ENCODE measurements at regions not wholly inside any gene's neighbourhood (a gene's known extent, or its start where the extent isn't known, plus 50 kb on each side); places are given as distances from the start of the nearest gene placed in this dataset.

GRCh38 chr6:14834851-14835530 lies 410.9 kb upstream of the JARID2 start:
- ATAC-seq (no peak), DNase-seq (ENCODE audit: low spot score) (no peak)
- ChIA-PET CTCF (interaction anchor here (1.4 kb wide), 1 partner anchor 26 kb away, joined by 5 read pairs; no protein-coding TSS in a partner anchor), POLR2A (no interaction called here)
- no peak overlapping the region for H3K4me3 Mint-ChIP-seq
- peaks cover 46% of the 10 kb centered on the region for H3K4me1 Mint-ChIP-seq
- no peaks in the 10 kb centered on the region; the same call in 1 of the 2 replicates for H3K27me3 Mint-ChIP-seq (ENCODE audit: low read depth)
- no peaks in the 10 kb centered on the region; the same call in 1 of the 2 replicates for H3K36me3 Mint-ChIP-seq
- peaks cover 5% of the 10 kb centered on the region; the same call in 1 of the 2 replicates for H3K9me3 Mint-ChIP-seq
- no peak for TF ChIP-seq ELF4 (CRISPR knock-in tag; IDR thresholded peaks at IDR 0.05; ENCODE audit: low read depth)
- TF ChIP-seq NR2C2 (CRISPR knock-in tag; IDR thresholded peaks at IDR 0.05): no peak
- TF ChIP-seq NFYB (CRISPR knock-in tag; conservative IDR thresholded peaks at IDR 0.05; ENCODE audit: low read depth): no peak
- TF ChIP-seq, protein P1, sequence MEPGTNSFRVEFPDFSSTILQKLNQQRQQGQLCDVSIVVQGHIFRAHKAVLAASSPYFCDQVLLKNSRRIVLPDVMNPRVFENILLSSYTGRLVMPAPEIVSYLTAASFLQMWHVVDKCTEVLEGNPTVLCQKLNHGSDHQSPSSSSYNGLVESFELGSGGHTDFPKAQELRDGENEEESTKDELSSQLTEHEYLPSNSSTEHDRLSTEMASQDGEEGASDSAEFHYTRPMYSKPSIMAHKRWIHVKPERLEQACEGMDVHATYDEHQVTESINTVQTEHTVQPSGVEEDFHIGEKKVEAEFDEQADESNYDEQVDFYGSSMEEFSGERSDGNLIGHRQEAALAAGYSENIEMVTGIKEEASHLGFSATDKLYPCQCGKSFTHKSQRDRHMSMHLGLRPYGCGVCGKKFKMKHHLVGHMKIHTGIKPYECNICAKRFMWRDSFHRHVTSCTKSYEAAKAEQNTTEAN (CRISPR knock-in tag; IDR thresholded peaks at IDR 0.05): no peak
- TF ChIP-seq, protein P2, sequence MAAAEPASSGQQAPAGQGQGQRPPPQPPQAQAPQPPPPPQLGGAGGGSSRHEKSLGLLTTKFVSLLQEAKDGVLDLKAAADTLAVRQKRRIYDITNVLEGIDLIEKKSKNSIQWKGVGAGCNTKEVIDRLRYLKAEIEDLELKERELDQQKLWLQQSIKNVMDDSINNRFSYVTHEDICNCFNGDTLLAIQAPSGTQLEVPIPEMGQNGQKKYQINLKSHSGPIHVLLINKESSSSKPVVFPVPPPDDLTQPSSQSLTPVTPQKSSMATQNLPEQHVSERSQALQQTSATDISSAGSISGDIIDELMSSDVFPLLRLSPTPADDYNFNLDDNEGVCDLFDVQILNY (CRISPR knock-in tag; IDR thresholded peaks at IDR 0.05): no peak
- TF ChIP-seq STAT6 (CRISPR knock-in tag; conservative IDR thresholded peaks at IDR 0.05; ENCODE audit: low read depth): no peak
- TF ChIP-seq FOXK1 (CRISPR knock-in tag; IDR thresholded peaks at IDR 0.05): no peak
- no peak for TF ChIP-seq ZNF219 (CRISPR knock-in tag; IDR thresholded peaks at IDR 0.05; ENCODE audit: borderline replicate concordance)
- TF ChIP-seq ATF1 (CRISPR knock-in tag; IDR thresholded peaks at IDR 0.05): no peak
- TF ChIP-seq, protein P3, sequence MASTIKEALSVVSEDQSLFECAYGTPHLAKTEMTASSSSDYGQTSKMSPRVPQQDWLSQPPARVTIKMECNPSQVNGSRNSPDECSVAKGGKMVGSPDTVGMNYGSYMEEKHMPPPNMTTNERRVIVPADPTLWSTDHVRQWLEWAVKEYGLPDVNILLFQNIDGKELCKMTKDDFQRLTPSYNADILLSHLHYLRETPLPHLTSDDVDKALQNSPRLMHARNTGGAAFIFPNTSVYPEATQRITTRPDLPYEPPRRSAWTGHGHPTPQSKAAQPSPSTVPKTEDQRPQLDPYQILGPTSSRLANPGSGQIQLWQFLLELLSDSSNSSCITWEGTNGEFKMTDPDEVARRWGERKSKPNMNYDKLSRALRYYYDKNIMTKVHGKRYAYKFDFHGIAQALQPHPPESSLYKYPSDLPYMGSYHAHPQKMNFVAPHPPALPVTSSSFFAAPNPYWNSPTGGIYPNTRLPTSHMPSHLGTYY (CRISPR knock-in tag; IDR thresholded peaks at IDR 0.05): no peak
- no peak for TF ChIP-seq SOX15 (CRISPR knock-in tag; IDR thresholded peaks at IDR 0.05)
- H3K27ac Mint-ChIP-seq: no peak overlapping the region

GRCh38 chr6:14837435-14837834 lies 408.4 kb upstream of the JARID2 start:
- DNase-seq (ENCODE audit: low spot score) (no peak), ATAC-seq (no peak)
- H3K9me3 Mint-ChIP-seq: no peaks in the 10 kb centered on the region
- H3K4me1 Mint-ChIP-seq: peaks cover 23% of the 10 kb centered on the region
- no peak overlapping the region for H3K4me3 Mint-ChIP-seq
- POLR2A ChIA-PET: interaction anchor here (0.5 kb wide), 1 partner anchor 71 kb away, joined by 3 read pairs; no protein-coding TSS in a partner anchor
- CTCF ChIA-PET: no interaction called here
- H3K27ac Mint-ChIP-seq: no peak overlapping the region
- H3K27me3 Mint-ChIP-seq (ENCODE audit: low read depth): no peaks in the 10 kb centered on the region; the same call in 1 of the 2 replicates
- H3K36me3 Mint-ChIP-seq: no peaks in the 10 kb centered on the region
- TF ChIP-seq CREB1 (CRISPR knock-in tag; IDR thresholded peaks at IDR 0.05): no peak
- no peak for TF ChIP-seq HMGA2 (CRISPR knock-in tag; IDR thresholded peaks at IDR 0.05)
- no peak for TF ChIP-seq ETV6 (CRISPR knock-in tag; IDR thresholded peaks at IDR 0.05)
- no peak for TF ChIP-seq HMGXB4 (CRISPR knock-in tag; IDR thresholded peaks at IDR 0.05)
- no peak for TF ChIP-seq CTCF (IDR thresholded peaks at IDR 0.05)
- TF ChIP-seq, protein P4, sequence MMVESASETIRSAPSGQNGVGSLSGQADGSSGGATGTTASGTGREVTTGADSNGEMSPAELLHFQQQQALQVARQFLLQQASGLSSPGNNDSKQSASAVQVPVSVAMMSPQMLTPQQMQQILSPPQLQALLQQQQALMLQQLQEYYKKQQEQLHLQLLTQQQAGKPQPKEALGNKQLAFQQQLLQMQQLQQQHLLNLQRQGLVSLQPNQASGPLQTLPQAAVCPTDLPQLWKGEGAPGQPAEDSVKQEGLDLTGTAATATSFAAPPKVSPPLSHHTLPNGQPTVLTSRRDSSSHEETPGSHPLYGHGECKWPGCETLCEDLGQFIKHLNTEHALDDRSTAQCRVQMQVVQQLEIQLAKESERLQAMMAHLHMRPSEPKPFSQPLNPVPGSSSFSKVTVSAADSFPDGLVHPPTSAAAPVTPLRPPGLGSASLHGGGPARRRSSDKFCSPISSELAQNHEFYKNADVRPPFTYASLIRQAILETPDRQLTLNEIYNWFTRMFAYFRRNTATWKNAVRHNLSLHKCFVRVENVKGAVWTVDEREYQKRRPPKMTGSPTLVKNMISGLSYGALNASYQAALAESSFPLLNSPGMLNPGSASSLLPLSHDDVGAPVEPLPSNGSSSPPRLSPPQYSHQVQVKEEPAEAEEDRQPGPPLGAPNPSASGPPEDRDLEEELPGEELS (CRISPR knock-in tag; IDR thresholded peaks at IDR 0.05): no peak
- TF ChIP-seq, protein P5, sequence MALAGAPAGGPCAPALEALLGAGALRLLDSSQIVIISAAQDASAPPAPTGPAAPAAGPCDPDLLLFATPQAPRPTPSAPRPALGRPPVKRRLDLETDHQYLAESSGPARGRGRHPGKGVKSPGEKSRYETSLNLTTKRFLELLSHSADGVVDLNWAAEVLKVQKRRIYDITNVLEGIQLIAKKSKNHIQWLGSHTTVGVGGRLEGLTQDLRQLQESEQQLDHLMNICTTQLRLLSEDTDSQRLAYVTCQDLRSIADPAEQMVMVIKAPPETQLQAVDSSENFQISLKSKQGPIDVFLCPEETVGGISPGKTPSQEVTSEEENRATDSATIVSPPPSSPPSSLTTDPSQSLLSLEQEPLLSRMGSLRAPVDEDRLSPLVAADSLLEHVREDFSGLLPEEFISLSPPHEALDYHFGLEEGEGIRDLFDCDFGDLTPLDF (CRISPR knock-in tag; IDR thresholded peaks at IDR 0.05): no peak
- TF ChIP-seq, protein P6, sequence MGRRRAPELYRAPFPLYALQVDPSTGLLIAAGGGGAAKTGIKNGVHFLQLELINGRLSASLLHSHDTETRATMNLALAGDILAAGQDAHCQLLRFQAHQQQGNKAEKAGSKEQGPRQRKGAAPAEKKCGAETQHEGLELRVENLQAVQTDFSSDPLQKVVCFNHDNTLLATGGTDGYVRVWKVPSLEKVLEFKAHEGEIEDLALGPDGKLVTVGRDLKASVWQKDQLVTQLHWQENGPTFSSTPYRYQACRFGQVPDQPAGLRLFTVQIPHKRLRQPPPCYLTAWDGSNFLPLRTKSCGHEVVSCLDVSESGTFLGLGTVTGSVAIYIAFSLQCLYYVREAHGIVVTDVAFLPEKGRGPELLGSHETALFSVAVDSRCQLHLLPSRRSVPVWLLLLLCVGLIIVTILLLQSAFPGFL (CRISPR knock-in tag; IDR thresholded peaks at IDR 0.05; ENCODE audit: borderline replicate concordance): no peak
